ENCODE measurements at regions not wholly inside any gene's neighbourhood (a gene's known extent, or its start where the extent isn't known, plus 50 kb on each side); places are given as distances from the start of the nearest gene placed in this dataset.

- no peaks in the 10 kb centered on the region for H3K27me3 Mint-ChIP-seq (ENCODE audit: low read depth)
Measured at GRCh38 chr9:23557689-23558088, 268.4 kb downstream of the ELAVL2 start.

DNA sequence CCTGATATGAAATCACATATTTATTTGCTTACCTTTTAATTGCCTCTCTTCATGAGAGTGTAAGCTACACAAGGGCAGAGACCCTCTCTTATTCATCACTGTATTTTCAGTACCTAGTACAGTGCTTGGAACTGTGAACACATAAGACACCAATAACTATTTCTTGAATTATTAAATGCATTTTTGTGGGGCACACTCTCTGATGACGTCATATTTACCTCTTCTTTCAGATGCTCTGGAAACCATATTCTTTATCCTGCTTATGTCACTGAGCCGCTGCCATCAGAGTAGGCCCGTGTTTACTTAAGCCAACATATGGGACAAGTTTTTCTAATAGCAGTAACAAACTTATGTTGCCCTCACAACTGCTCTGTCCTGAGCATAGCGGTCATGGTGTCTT is 266.5 kb downstream of the ELAVL2 start:
- ATAC-seq (replicated peaks in 1 of 2) (no peak), DNase-seq (no peak)
- Mint-ChIP-seq H3K4me1 (ENCODE audit: low read depth) (no peaks in the 10 kb centered on the region), H3K9me3 (peaks cover 7 to 8% of the 10 kb centered on the region in 2 donors), H3K36me3 (ENCODE audit: insufficient read depth in 2 of 2) (peaks cover 0 to 2% of the 10 kb centered on the region in 2 donors), H3K27me3 (ENCODE audit: low read depth) (no peaks in the 10 kb centered on the region), H3K27ac (no peak overlapping the region), H3K4me3 (no peak overlapping the region)

More at GRCh38 chr9:23557689-23558088, 268.4 kb downstream of the ELAVL2 start:
- Mint-ChIP-seq H3K27ac (no peak overlapping the region), H3K4me1 (ENCODE audit: low read depth) (no peaks in the 10 kb centered on the region), H3K4me3 (no peak overlapping the region), H3K36me3 (ENCODE audit: insufficient read depth in 2 of 2) (no peaks in the 10 kb centered on the region), H3K9me3 (peaks cover 5 to 6% of the 10 kb centered on the region in 2 donors)
- DNase-seq (no peak), ATAC-seq (replicated peaks in 1 of 2) (no peak)

DNA sequence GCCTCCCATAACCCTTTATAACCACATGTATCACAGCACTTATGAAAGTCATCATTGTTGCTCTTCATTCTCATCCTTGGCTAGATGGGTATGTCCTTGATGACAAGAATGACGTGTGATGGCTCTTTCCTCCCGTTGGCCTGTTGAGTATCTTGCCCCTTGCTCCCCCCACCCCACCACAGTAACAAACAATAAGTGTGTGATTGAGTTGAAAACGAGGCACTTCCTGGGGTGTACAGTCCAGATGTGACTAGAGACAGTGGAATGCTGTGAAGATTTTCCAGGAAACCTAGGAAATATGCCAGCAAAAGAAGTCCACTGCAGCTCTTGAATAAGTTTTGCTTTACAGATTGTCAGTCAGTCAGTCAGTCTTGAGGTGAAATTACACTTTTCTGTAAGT is 262.5 kb downstream of the ELAVL2 start:
- Mint-ChIP-seq H3K4me1 (ENCODE audit: low read depth) (no peaks in the 10 kb centered on the region), H3K27me3 (ENCODE audit: low read depth) (no peaks in the 10 kb centered on the region), H3K27ac (no peak overlapping the region), H3K9me3 (peaks cover 2 to 5% of the 10 kb centered on the region in 2 donors), H3K36me3 (ENCODE audit: insufficient read depth in 2 of 2) (peaks cover 0 to 2% of the 10 kb centered on the region in 2 donors), H3K4me3 (no peak overlapping the region)
- ATAC-seq (replicated peaks in 1 of 2) (no peak), DNase-seq (no peak)

DNA sequence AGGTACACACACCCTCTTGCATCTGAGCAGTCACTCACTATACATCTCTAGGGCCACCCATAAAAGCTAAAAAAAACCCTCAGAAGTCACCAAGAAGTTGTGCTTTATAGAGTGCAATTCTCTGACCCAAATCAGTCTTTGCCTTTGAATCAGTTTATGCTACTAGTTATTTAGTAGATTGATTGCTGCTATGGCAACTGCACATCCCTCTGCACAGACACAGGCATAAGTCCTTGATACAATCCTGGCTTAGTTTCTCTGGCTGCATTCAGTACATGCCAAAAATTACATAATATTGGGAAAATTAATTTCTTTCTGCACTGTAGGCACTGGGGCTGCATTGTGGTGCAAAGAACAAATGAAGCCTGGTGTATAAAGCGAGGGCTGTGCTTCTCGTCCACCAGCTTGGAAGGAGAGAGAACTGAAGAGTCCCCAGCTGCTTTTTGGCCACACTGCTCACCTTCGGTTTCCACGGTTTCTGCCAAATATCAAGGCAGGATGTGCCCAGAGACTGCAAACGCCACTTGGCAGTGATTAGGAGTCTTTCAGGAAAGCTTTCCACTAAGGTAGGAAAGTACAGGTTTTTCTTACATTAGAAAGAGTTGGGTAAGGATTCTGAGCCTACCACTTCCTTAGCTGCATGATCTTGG is 258.4 kb downstream of the ELAVL2 start:
- Mint-ChIP-seq H3K9me3 (peaks cover 4 to 9% of the 10 kb centered on the region in 2 donors), H3K4me1 (ENCODE audit: low read depth) (no peaks in the 10 kb centered on the region), H3K27me3 (ENCODE audit: low read depth) (no peaks in the 10 kb centered on the region), H3K36me3 (ENCODE audit: insufficient read depth in 2 of 2) (peaks cover 0 to 2% of the 10 kb centered on the region in 2 donors), H3K4me3 (no peak overlapping the region), H3K27ac (no peak overlapping the region)
- no peak for ATAC-seq (replicated peaks in 1 of 2)
- no peak for DNase-seq

DNA sequence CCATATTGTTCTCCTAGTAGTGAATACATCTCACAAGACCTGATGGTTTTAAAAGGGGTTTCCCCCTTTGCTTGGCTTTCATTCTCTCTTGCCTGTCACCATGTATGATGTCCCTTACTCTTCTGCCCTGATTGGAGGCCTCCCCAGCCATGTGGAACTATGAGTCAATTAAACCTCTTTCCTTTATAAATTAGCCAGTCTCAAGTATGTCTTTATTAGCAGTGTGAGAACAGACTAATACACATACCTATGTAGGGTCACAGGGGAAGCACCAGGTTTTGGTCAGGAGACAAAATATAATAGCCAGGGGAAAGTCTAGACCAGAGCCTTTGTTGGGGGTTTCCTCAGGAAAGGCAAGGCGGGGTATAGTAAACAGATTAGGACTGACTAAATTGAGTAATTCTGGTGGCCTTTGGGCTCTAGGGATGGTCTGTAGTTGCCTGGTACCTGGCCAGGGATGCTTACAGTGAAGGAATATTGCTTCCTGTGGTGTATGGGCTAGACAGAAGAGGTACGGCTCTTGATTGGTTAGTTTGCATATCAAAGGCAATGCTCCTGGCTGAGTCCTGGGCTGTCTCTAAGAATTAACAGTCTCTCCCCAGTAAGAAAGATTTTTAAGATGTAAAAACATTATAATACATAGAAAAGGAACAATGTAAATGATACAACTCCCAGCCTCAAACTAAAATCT is 254.5 kb downstream of the ELAVL2 start:
- H3K9me3 Mint-ChIP-seq: peaks cover 4 to 9% of the 10 kb centered on the region in 2 donors
- H3K36me3 Mint-ChIP-seq (ENCODE audit: insufficient read depth in 2 of 2): no peaks in the 10 kb centered on the region
- no peaks in the 10 kb centered on the region for H3K27me3 Mint-ChIP-seq (ENCODE audit: low read depth)
- no peaks in the 10 kb centered on the region for H3K4me1 Mint-ChIP-seq (ENCODE audit: low read depth)
- ATAC-seq (replicated peaks in 1 of 2) (no peak), DNase-seq (no peak)
- H3K4me3 Mint-ChIP-seq: no peak overlapping the region
- H3K27ac Mint-ChIP-seq: no peak overlapping the region

DNA sequence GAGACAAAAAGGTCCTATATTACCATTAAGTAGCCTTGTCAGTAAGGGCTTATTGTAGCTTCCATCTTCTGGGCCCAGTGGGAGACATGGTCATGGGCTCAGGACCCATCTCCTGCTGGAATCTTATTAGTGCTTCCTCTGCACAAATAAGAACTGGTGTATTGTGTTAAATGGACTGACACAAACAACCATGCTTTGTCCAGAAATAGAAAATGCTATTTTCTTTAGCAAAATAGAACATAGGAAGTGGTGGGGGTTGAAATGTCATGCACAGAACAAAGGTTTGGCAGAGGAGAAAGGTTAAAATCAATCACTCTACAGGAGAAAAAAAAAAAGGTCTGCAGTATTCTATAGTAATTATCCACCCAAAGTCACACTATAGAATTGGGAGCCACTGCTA is 252.2 kb downstream of the ELAVL2 start:
- Mint-ChIP-seq H3K36me3 (ENCODE audit: insufficient read depth in 2 of 2) (no peaks in the 10 kb centered on the region), H3K9me3 (peaks cover 6 to 11% of the 10 kb centered on the region in 2 donors), H3K4me3 (no peak overlapping the region), H3K4me1 (ENCODE audit: low read depth) (no peaks in the 10 kb centered on the region), H3K27ac (no peak overlapping the region), H3K27me3 (ENCODE audit: low read depth) (no peaks in the 10 kb centered on the region)
- DNase-seq (no peak), ATAC-seq (replicated peaks in 1 of 2) (no peak)

DNA sequence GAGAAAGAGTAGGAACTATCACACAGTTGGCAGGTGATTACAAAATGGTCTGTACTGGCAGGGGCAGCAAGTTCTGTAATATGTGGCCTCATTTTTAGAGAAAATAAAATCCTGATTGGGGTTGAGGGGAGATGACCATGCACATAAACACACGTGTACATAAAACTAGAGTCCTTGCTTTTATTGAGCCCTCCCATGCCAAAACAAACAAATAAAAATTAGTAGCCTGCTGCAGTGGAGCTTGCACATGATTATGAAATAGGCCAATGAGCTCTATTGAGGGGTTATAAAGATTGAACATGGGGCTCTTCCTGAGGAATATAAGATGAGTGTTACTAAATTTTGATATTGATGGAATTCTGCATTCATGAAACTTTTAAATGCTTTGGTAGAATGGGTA is 248.4 kb downstream of the ELAVL2 start:
- ATAC-seq (replicated peaks in 1 of 2) (no peak), DNase-seq (no peak)
- Mint-ChIP-seq H3K4me1 (ENCODE audit: low read depth) (no peaks in the 10 kb centered on the region), H3K9me3 (peaks cover 7 to 9% of the 10 kb centered on the region in 2 donors), H3K36me3 (ENCODE audit: insufficient read depth in 2 of 2) (no peaks in the 10 kb centered on the region), H3K4me3 (no peak overlapping the region), H3K27me3 (ENCODE audit: low read depth) (no peaks in the 10 kb centered on the region), H3K27ac (no peak overlapping the region)

GRCh38 chr9:23581931-23582330 is 244.1 kb downstream of the ELAVL2 start:
- Mint-ChIP-seq H3K4me3 (no peak overlapping the region), H3K9me3 (peaks cover 3 to 7% of the 10 kb centered on the region in 2 donors), H3K27me3 (ENCODE audit: low read depth) (no peaks in the 10 kb centered on the region), H3K4me1 (ENCODE audit: low read depth) (no peaks in the 10 kb centered on the region), H3K27ac (no peak overlapping the region), H3K36me3 (ENCODE audit: insufficient read depth in 2 of 2) (no peaks in the 10 kb centered on the region)
- no peak for DNase-seq
- ATAC-seq (replicated peaks in 1 of 2): no peak

DNA sequence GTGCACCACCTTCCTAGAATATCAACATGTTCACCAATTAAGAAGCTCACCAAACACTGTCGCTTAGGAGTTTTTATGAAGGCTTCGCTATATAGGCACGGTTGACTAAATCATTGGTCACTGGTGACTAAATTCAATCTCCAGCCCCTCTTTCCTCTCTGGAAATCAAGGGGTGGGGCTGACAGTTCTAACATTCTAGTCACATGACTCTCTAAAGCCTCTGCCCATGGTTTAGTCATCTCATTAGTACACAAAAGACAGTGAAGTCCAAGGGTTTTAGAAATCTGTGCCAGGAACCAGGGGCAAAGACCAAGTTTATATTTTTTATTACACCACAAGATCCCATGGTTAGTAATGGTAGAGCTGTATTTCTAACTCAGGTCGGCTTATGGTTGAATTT is 243.2 kb downstream of the ELAVL2 start:
- Mint-ChIP-seq H3K4me3 (no peak overlapping the region), H3K36me3 (ENCODE audit: insufficient read depth in 2 of 2) (no peaks in the 10 kb centered on the region), H3K27me3 (ENCODE audit: low read depth) (no peaks in the 10 kb centered on the region), H3K27ac (no peak overlapping the region), H3K4me1 (ENCODE audit: low read depth) (no peaks in the 10 kb centered on the region), H3K9me3 (peaks cover 3 to 5% of the 10 kb centered on the region in 2 donors)
- no peak for DNase-seq
- ATAC-seq (replicated peaks in 1 of 2): no peak

GRCh38 chr9:23586906-23587305 is 239.1 kb downstream of the ELAVL2 start:
- no peak overlapping the region for H3K4me3 Mint-ChIP-seq
- no peaks in the 10 kb centered on the region for H3K4me1 Mint-ChIP-seq (ENCODE audit: low read depth)
- ATAC-seq (replicated peaks in 1 of 2) (no peak), DNase-seq (no peak)
- peaks cover 6 to 9% of the 10 kb centered on the region in 2 donors for H3K9me3 Mint-ChIP-seq
- H3K27ac Mint-ChIP-seq: no peak overlapping the region
- H3K27me3 Mint-ChIP-seq (ENCODE audit: low read depth): no peaks in the 10 kb centered on the region
- H3K36me3 Mint-ChIP-seq (ENCODE audit: insufficient read depth in 2 of 2): peaks cover 0 to 2% of the 10 kb centered on the region in 2 donors

DNA sequence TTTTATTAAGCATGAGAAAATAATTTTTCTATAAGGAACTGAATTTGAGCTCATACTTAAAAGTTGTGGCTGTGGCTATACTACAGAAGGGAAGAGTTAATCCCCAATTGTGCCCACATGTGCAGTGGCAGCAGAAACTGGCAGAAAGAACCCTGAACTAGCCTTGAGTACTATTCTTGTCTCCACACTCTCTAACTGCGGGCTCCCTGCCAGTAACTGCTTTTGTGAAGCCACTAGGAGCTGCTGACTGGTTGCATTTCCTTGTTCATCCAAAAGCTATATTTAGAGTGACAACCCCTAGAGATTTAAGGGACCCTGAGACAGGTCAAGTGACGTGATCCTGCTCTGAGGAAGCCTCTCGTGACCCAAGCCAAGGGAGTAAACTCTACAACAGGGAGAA is 238.6 kb downstream of the ELAVL2 start:
- no peaks in the 10 kb centered on the region for H3K4me1 Mint-ChIP-seq (ENCODE audit: low read depth)

GRCh38 chr9:23587903-23588302 is 238.1 kb downstream of the ELAVL2 start:
- H3K4me1 Mint-ChIP-seq (ENCODE audit: low read depth): no peaks in the 10 kb centered on the region
- ATAC-seq (replicated peaks in 1 of 2) (no peak), DNase-seq (no peak)
- H3K27me3 Mint-ChIP-seq (ENCODE audit: low read depth): no peaks in the 10 kb centered on the region
- H3K4me3 Mint-ChIP-seq: no peak overlapping the region
- peaks cover 0 to 2% of the 10 kb centered on the region in 2 donors for H3K36me3 Mint-ChIP-seq (ENCODE audit: insufficient read depth in 2 of 2)
- no peak overlapping the region for H3K27ac Mint-ChIP-seq
- peaks cover 5 to 6% of the 10 kb centered on the region in 2 donors for H3K9me3 Mint-ChIP-seq

More for the DNA sequence above, 238.6 kb downstream of the ELAVL2 start:
- Mint-ChIP-seq H3K27me3 (ENCODE audit: low read depth) (no peaks in the 10 kb centered on the region), H3K27ac (no peak overlapping the region), H3K36me3 (ENCODE audit: insufficient read depth in 2 of 2) (peaks cover 0 to 2% of the 10 kb centered on the region in 2 donors), H3K9me3 (peaks cover 6 to 7% of the 10 kb centered on the region in 2 donors), H3K4me3 (no peak overlapping the region)
- DNase-seq (no peak), ATAC-seq (replicated peaks in 1 of 2) (no peak)

GRCh38 chr9:23590276-23591000 is 235.6 kb downstream of the ELAVL2 start:
- H3K27me3 Mint-ChIP-seq (ENCODE audit: low read depth): no peaks in the 10 kb centered on the region
- peaks cover 0 to 2% of the 10 kb centered on the region in 2 donors for H3K36me3 Mint-ChIP-seq (ENCODE audit: insufficient read depth in 2 of 2)
- DNase-seq (no peak), ATAC-seq (replicated peaks in 1 of 2) (no peak)
- H3K4me3 Mint-ChIP-seq: peak overlapping the region in 1 of 2 donors; percentile 67
- peaks cover 6 to 10% of the 10 kb centered on the region in 2 donors for H3K9me3 Mint-ChIP-seq
- H3K27ac Mint-ChIP-seq: no peak overlapping the region
- no peaks in the 10 kb centered on the region for H3K4me1 Mint-ChIP-seq (ENCODE audit: low read depth)

Data from activated T-cell treated with anti-CD3 and anti-CD28 coated beads, Interleukin-2, amount 50 U/mL, for 72 hours (primary cell).